ENCODE measurements at regions not wholly inside any gene's neighbourhood (a gene's known extent, or its start where the extent isn't known, plus 50 kb on each side); places are given as distances from the start of the nearest gene placed in this dataset.
A peak's percentile ranks its signal among the peaks of the same experiment; 100 is the strongest.

GRCh38 chr10:24034571-24034970 lies 174.4 kb upstream of the KIAA1217 start:
- ChIA-PET CTCF (no interaction called here), POLR2A (no interaction called here)
- TF ChIP-seq ELF4 (IDR thresholded peaks at IDR 0.05): no peak
- no peak for TF ChIP-seq SP1 (IDR thresholded peaks at IDR 0.05)
- no peak for TF ChIP-seq SUZ12 (IDR thresholded peaks at IDR 0.05)
- TF ChIP-seq ZNF384 (IDR thresholded peaks at IDR 0.05): no peak
- no peak for TF ChIP-seq LEF1 (IDR thresholded peaks at IDR 0.05; ENCODE audit: borderline replicate concordance)
- TF ChIP-seq HDGF (IDR thresholded peaks at IDR 0.05; ENCODE audit: borderline replicate concordance): no peak
- TF ChIP-seq PKNOX1 (IDR thresholded peaks at IDR 0.05): no peak
- TF ChIP-seq FOXM1 (IDR thresholded peaks at IDR 0.05; ENCODE audit: borderline replicate concordance): no peak
- no peak for TF ChIP-seq L3MBTL2 (conservative IDR thresholded peaks at IDR 0.05)
- no peak for TF ChIP-seq CTBP1 (IDR thresholded peaks at IDR 0.05; ENCODE audit: borderline replicate concordance)
- TF ChIP-seq ARNT (IDR thresholded peaks at IDR 0.05): no peak
- no peak for TF ChIP-seq FOXK2 (IDR thresholded peaks at IDR 0.05)
- no peak for TF ChIP-seq NFRKB (IDR thresholded peaks at IDR 0.05)
- TF ChIP-seq BHLHE40 (IDR thresholded peaks at IDR 0.05; ENCODE audit: borderline replicate concordance): no peak
- TF ChIP-seq FOXA1 (IDR thresholded peaks at IDR 0.05): no peak
- no peak for TF ChIP-seq TARDBP (IDR thresholded peaks at IDR 0.05)
- no peak for DNase-seq (ENCODE audit: extremely low spot score)

GRCh38 chr10:24035761-24036160 lies 173.2 kb upstream of the KIAA1217 start:
- no peak for TF ChIP-seq HDGF (IDR thresholded peaks at IDR 0.05; ENCODE audit: borderline replicate concordance)
- no peak for TF ChIP-seq FOXA1 (IDR thresholded peaks at IDR 0.05)
- no peak for TF ChIP-seq L3MBTL2 (conservative IDR thresholded peaks at IDR 0.05)
- no peak for TF ChIP-seq ARNT (IDR thresholded peaks at IDR 0.05)
- TF ChIP-seq CTBP1 (IDR thresholded peaks at IDR 0.05; ENCODE audit: borderline replicate concordance): no peak
- TF ChIP-seq ELF4 (IDR thresholded peaks at IDR 0.05): no peak
- TF ChIP-seq SUZ12 (IDR thresholded peaks at IDR 0.05): no peak
- no peak for TF ChIP-seq ZNF384 (IDR thresholded peaks at IDR 0.05)
- TF ChIP-seq PKNOX1 (IDR thresholded peaks at IDR 0.05): no peak
- no peak for TF ChIP-seq FOXK2 (IDR thresholded peaks at IDR 0.05)
- no peak for TF ChIP-seq SP1 (IDR thresholded peaks at IDR 0.05)
- no peak for TF ChIP-seq NFRKB (IDR thresholded peaks at IDR 0.05)
- no peak for DNase-seq (ENCODE audit: extremely low spot score)
- ChIA-PET CTCF (no interaction called here), POLR2A (no interaction called here)

- DNase-seq (ENCODE audit: extremely low spot score): no peak
- POLR2A ChIA-PET: no interaction called here
- TF ChIP-seq BHLHE40 (IDR thresholded peaks at IDR 0.05; ENCODE audit: borderline replicate concordance): no peak
- no peak for TF ChIP-seq FOXM1 (IDR thresholded peaks at IDR 0.05; ENCODE audit: borderline replicate concordance)
- no peak for TF ChIP-seq SUZ12 (IDR thresholded peaks at IDR 0.05)
- TF ChIP-seq HDGF (IDR thresholded peaks at IDR 0.05; ENCODE audit: borderline replicate concordance): no peak
- no peak for TF ChIP-seq NFRKB (IDR thresholded peaks at IDR 0.05)
- TF ChIP-seq ZNF384 (IDR thresholded peaks at IDR 0.05): no peak
- no peak for TF ChIP-seq CTBP1 (IDR thresholded peaks at IDR 0.05; ENCODE audit: borderline replicate concordance)
- no peak for TF ChIP-seq L3MBTL2 (conservative IDR thresholded peaks at IDR 0.05)
- CTCF ChIA-PET: no interaction called here
Measured at GRCh38 chr10:24039315-24039714, 169.6 kb upstream of the KIAA1217 start.

GRCh38 chr10:24039897-24040296 lies 169.0 kb upstream of the KIAA1217 start:
- ChIA-PET POLR2A (no interaction called here), CTCF (no interaction called here)
- no peak for DNase-seq (ENCODE audit: extremely low spot score)
- TF ChIP-seq FOXK2 (IDR thresholded peaks at IDR 0.05) (no peak), ARNT (IDR thresholded peaks at IDR 0.05) (no peak), SP1 (IDR thresholded peaks at IDR 0.05) (no peak), HDGF (IDR thresholded peaks at IDR 0.05; ENCODE audit: borderline replicate concordance) (no peak), FOXM1 (IDR thresholded peaks at IDR 0.05; ENCODE audit: borderline replicate concordance) (no peak), CTBP1 (IDR thresholded peaks at IDR 0.05; ENCODE audit: borderline replicate concordance) (no peak), BHLHE40 (IDR thresholded peaks at IDR 0.05; ENCODE audit: borderline replicate concordance) (no peak), L3MBTL2 (conservative IDR thresholded peaks at IDR 0.05) (no peak), SUZ12 (IDR thresholded peaks at IDR 0.05) (no peak), PKNOX1 (IDR thresholded peaks at IDR 0.05) (no peak), ELF4 (IDR thresholded peaks at IDR 0.05) (no peak), FOXA1 (IDR thresholded peaks at IDR 0.05) (no peak), NFRKB (IDR thresholded peaks at IDR 0.05) (no peak), LEF1 (IDR thresholded peaks at IDR 0.05; ENCODE audit: borderline replicate concordance) (no peak), ZNF384 (IDR thresholded peaks at IDR 0.05) (no peak)

- CTCF ChIA-PET: no interaction called here
Measured at GRCh38 chr10:24041034-24041433, 167.9 kb upstream of the KIAA1217 start.

GRCh38 chr10:24041834-24042233 lies 167.1 kb upstream of the KIAA1217 start:
- TF ChIP-seq ELF4 (IDR thresholded peaks at IDR 0.05) (no peak), NFRKB (IDR thresholded peaks at IDR 0.05) (no peak)
- POLR2A ChIA-PET: no interaction called here
- CTCF ChIA-PET: no interaction called here

More at GRCh38 chr10:24041034-24041433, 167.9 kb upstream of the KIAA1217 start:
- DNase-seq (ENCODE audit: extremely low spot score): no peak
- TF ChIP-seq SUZ12 (IDR thresholded peaks at IDR 0.05) (no peak), ELF4 (IDR thresholded peaks at IDR 0.05) (no peak), NFRKB (IDR thresholded peaks at IDR 0.05) (no peak), LEF1 (IDR thresholded peaks at IDR 0.05; ENCODE audit: borderline replicate concordance) (no peak), FOXM1 (IDR thresholded peaks at IDR 0.05; ENCODE audit: borderline replicate concordance) (no peak), ZNF384 (IDR thresholded peaks at IDR 0.05) (no peak), ARNT (IDR thresholded peaks at IDR 0.05) (no peak), CTBP1 (IDR thresholded peaks at IDR 0.05; ENCODE audit: borderline replicate concordance) (0 out of 2 replicates have a peak, but pooled peaks have one; percentile 11)
- POLR2A ChIA-PET: no interaction called here

More at GRCh38 chr10:24041834-24042233, 167.1 kb upstream of the KIAA1217 start:
- DNase-seq (ENCODE audit: extremely low spot score): no peak

Data from HEK293T (cell line).